HepG2 (cell line): ENCODE measurements at regions not wholly inside any gene's neighbourhood (a gene's known extent, or its start where the extent isn't known, plus 50 kb on each side); places are given as distances from the start of the nearest gene placed in this dataset.

ENCODE experiments used
- ATAC-seq: fragments of 200-7000 bp; cut with Tn5 transposase; 3 replicates; pipeline ENCODE4 v1.9.1; 2020; ENCODE audit warnings: mild to moderate bottlenecking, moderate library complexity
- BruUV-seq: library from RNA; stranded (reverse); fragments of 400-500 nt; replicated peaks from 2 replicates; lab custom pipeline; 2021; lab: Mats Ljungman, UMichigan
- CTCF ChIA-PET: fragments of 300-600 bp; formaldehyde crosslinking; extraction: SDS; loops from one replicate; lab custom pipeline; 2021; ENCODE audit warnings: low total read pairs, inconsistent platforms, low intra/inter-chr PET ratio; lab: Yijun Ruan, JAX
- POLR2A ChIA-PET: fragments of 350-600 bp; sonication (Branson Sonifier 250); formaldehyde crosslinking; loops from one replicate; lab custom pipeline; 2020; ENCODE audit warnings: antibody characterized with exemption, inconsistent platforms; lab: Yijun Ruan, JAX
- DNase-seq: peaks from one replicate; pipeline ENCODE4 v3.0.0-alpha.2; 2015; ENCODE audit warnings: low spot score
- FAIRE-seq: peaks from 3 replicates; lab custom pipeline; 2011; peaks lifted over from hg19 to GRCh38; lab: Jason Lieb, UNC
- H2AFZ ChIP-seq: one replicate; pipeline ENCODE4 v1.6.1; 2011; ENCODE audit warnings: low read length, inconsistent platforms
- H3K27ac ChIP-seq: fragments of 300-600 bp; 3 replicates; pipeline ENCODE4 v1.8.0; 2011; ENCODE audit warnings: mixed run types, mild to moderate bottlenecking, mixed read lengths, low read length, inconsistent platforms; ENCODE audit not compliant: insufficient read depth; ENCODE audit errors: extremely low read length
- H3K27me3 ChIP-seq, 2 experiments: fragments of 200-600 bp in 1 of 2; 2 replicates in 1 of 2; 3 replicates in 1 of 2; pipeline versions ENCODE4 v1.6.0 to v1.8.0; 2011; ENCODE audit warnings: low read length in 2 of 2, mild to moderate bottlenecking in 2 of 2, moderate library complexity in 2 of 2, inconsistent platforms in 1 of 2; ENCODE audit not compliant: insufficient read depth in 2 of 2, control insufficient read depth in 1 of 2
- H3K36me3 ChIP-seq, 2 experiments: fragments of 200-600 bp in 1 of 2; replicated peaks in 1 of 2; 2 replicates in 1 of 2; 3 replicates in 1 of 2; pipeline versions ENCODE4 v1.5.1 to v1.8.0; 2011; ENCODE audit warnings: low read length in 2 of 2, inconsistent platforms in 1 of 2; ENCODE audit not compliant: insufficient read depth in 2 of 2, control insufficient read depth in 1 of 2
- H3K4me1 ChIP-seq: 2 replicates; pipeline ENCODE4 v1.5.1; 2012; ENCODE audit warnings: low read length, inconsistent platforms; ENCODE audit not compliant: insufficient read depth
- H3K4me2 ChIP-seq: 2 replicates; pipeline ENCODE4 v1.6.0; 2011; ENCODE audit warnings: low read depth, low read length, inconsistent platforms
- H3K4me3 ChIP-seq, 3 experiments: fragments of 200-600 bp in 1 of 3; sonication (generic), shearing (Covaris generic) in 1 of 3; replicated peaks in 1 of 3; 2 replicates each; pipeline ENCODE4 v1.5.1; 2011 to 2016; ENCODE audit warnings: low read length in 3 of 3, inconsistent platforms in 2 of 3, low read depth in 2 of 3, mild to moderate bottlenecking in 2 of 3, control low read depth in 1 of 3, mixed read lengths in 1 of 3; ENCODE audit not compliant: insufficient read depth in 1 of 3
- H3K79me2 ChIP-seq: one replicate; pipeline ENCODE4 v1.6.1; 2011; ENCODE audit warnings: low read length, inconsistent platforms; ENCODE audit not compliant: insufficient read depth
- H3K9ac ChIP-seq: 2 replicates; pipeline ENCODE4 v1.6.0; 2011; ENCODE audit warnings: mild to moderate bottlenecking, low read depth, low read length, inconsistent platforms; ENCODE audit not compliant: insufficient read depth
- H3K9me3 ChIP-seq: 2 replicates; pipeline ENCODE4 v1.5.1; 2012; ENCODE audit warnings: mild to moderate bottlenecking, low read length
- H4K20me1 ChIP-seq: 2 replicates; pipeline ENCODE4 v1.6.0; 2011; ENCODE audit warnings: inconsistent platforms, mild to moderate bottlenecking, low read length, moderate library complexity; ENCODE audit not compliant: insufficient read depth
- ETV5 ChIP-seq: IDR thresholded peaks from 2 replicates; pipeline ENCODE4 v1.6.1; 2018; ENCODE audit warnings: missing biosample characterization, missing genetic modification reagents, inconsistent platforms, borderline replicate concordance
- FOXA3 ChIP-seq: IDR thresholded peaks from 2 replicates; pipeline ENCODE4 v1.6.1; 2016; ENCODE audit warnings: missing genetic modification reagents, missing compliant biosample characterization
- GZF1 ChIP-seq: sonication (generic); formaldehyde crosslinking; IDR thresholded peaks from 2 replicates; pipeline ENCODE4 v1.5.1; 2020; ENCODE audit warnings: mild to moderate bottlenecking, missing genetic modification reagents
- HDAC6 ChIP-seq: fragments of 200-600 bp; sonication (generic); IDR thresholded peaks from 2 replicates; pipeline ENCODE4 v1.7.0; 2017; ENCODE audit warnings: mild to moderate bottlenecking, antibody characterized with exemption, low read length, low read depth
- MED1 ChIP-seq: sonication (generic); formaldehyde crosslinking; IDR thresholded peaks from 2 replicates; pipeline ENCODE4 v1.4.0; 2020; ENCODE audit warnings: missing genetic modification reagents
- ZNF431 ChIP-seq: sonication (generic); formaldehyde crosslinking; IDR thresholded peaks from 2 replicates; pipeline ENCODE4 v1.9.0; 2022; ENCODE audit warnings: missing genetic modification reagents, low read depth, mild to moderate bottlenecking, borderline replicate concordance
- ZNF530 ChIP-seq: sonication (generic); formaldehyde crosslinking; IDR thresholded peaks from 2 replicates; pipeline ENCODE4 v1.5.0; 2020; ENCODE audit warnings: low read depth, mild to moderate bottlenecking, missing genetic modification reagents
- ZNF746 ChIP-seq: sonication (generic); formaldehyde crosslinking; IDR thresholded peaks from 2 replicates; pipeline ENCODE4 v1.8.0; 2022; ENCODE audit warnings: mild to moderate bottlenecking, missing genetic modification reagents
- ZSCAN25 ChIP-seq: sonication (generic); formaldehyde crosslinking; IDR thresholded peaks from 2 replicates; pipeline ENCODE4 v1.8.0; 2022; ENCODE audit warnings: mild to moderate bottlenecking, missing genetic modification reagents
- WGBS: methylation state at CpG from one replicate; pipeline ENCODE4 v1.1.6; 2017; ENCODE audit warnings: low lambda C conversion rate; 5-methylcytosine and 5-hydroxymethylcytosine counted together
- in situ Hi-C: cut with HindIII; loops from 2 replicates; pipeline ENCODE4 v1.10.0; 2017; ENCODE audit warnings: low pct_unique_long_range_greater_than_20kb; ENCODE audit not compliant: extremely low pct_ligation_motif_present
- intact Hi-C: fragments of 100-400 bp; cut with micrococcal nuclease; formaldehyde crosslinking; loops from one replicate; pipeline ENCODE4 v1.10.0; 2022; ENCODE audit not compliant: unreplicated experiment
- TF ChIP-seq, protein P1 (sequence below), 2 experiments: fragments of 450-650 bp in 1 of 2; sonication (generic) in 1 of 2; formaldehyde crosslinking in 1 of 2; IDR thresholded peaks; 2 replicates each; pipeline versions ENCODE4 v1.6.1 to v1.8.0; 2016 to 2022; ENCODE audit warnings: antibody characterized with exemption in 1 of 2, mild to moderate bottlenecking in 1 of 2, missing genetic modification reagents in 1 of 2
- TF ChIP-seq, protein P2 (sequence below): sonication (generic); formaldehyde crosslinking; IDR thresholded peaks from 2 replicates; pipeline ENCODE4 v1.9.0; 2021; ENCODE audit warnings: missing genetic modification reagents, mild to moderate bottlenecking, borderline replicate concordance
- TF ChIP-seq, protein P3 (sequence below): sonication (generic); formaldehyde crosslinking; conservative IDR thresholded peaks from 2 replicates; pipeline ENCODE4 v1.8.0; 2022; ENCODE audit warnings: low read depth, missing genetic modification reagents

- TF ChIP-seq, protein P1, sequence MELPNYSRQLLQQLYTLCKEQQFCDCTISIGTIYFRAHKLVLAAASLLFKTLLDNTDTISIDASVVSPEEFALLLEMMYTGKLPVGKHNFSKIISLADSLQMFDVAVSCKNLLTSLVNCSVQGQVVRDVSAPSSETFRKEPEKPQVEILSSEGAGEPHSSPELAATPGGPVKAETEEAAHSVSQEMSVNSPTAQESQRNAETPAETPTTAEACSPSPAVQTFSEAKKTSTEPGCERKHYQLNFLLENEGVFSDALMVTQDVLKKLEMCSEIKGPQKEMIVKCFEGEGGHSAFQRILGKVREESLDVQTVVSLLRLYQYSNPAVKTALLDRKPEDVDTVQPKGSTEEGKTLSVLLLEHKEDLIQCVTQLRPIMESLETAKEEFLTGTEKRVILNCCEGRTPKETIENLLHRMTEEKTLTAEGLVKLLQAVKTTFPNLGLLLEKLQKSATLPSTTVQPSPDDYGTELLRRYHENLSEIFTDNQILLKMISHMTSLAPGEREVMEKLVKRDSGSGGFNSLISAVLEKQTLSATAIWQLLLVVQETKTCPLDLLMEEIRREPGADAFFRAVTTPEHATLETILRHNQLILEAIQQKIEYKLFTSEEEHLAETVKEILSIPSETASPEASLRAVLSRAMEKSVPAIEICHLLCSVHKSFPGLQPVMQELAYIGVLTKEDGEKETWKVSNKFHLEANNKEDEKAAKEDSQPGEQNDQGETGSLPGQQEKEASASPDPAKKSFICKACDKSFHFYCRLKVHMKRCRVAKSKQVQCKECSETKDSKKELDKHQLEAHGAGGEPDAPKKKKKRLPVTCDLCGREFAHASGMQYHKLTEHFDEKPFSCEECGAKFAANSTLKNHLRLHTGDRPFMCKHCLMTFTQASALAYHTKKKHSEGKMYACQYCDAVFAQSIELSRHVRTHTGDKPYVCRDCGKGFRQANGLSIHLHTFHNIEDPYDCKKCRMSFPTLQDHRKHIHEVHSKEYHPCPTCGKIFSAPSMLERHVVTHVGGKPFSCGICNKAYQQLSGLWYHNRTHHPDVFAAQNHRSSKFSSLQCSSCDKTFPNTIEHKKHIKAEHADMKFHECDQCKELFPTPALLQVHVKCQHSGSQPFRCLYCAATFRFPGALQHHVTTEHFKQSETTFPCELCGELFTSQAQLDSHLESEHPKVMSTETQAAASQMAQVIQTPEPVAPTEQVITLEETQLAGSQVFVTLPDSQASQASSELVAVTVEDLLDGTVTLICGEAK (IDR thresholded peaks at IDR 0.05) = no peak
- TF ChIP-seq, protein P1 (CRISPR knock-in tag; IDR thresholded peaks at IDR 0.05) = no peak
- no peak for TF ChIP-seq ETV5
- TF ChIP-seq, all 625 proteins: peak for 0
These were observed 145.5 kb downstream of the SLITRK6 start (continued) for GRCh38 chr13:85653681-85654080.

DNA sequence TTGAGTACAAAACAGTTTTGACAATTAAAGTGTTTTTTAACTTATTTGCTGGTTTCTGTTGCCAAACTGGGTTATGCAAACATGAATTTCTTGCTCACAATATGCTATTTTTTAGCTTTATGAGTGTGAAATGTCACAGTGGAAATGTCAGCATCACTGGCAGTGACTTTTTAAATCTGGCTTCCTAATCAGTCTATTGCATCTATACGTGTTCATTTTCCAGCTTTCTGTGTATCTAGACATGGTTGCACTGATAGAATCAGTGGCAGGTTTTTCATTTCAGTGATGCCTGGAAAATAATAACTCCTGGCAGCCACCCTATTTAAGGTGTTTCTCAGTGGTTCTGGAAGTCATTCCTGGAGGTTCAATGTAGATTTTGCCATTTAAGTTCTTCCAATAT, 146.7 kb downstream of the SLITRK6 start:
- Histone ChIP-seq H3K27me3 (no peaks in the 10 kb centered on the region), H3K4me2 (no peak overlapping the region), H3K9ac (no peak overlapping the region), H4K20me1 (no peaks in the 10 kb centered on the region), H3K79me2 (no peaks in the 10 kb centered on the region), H2AFZ (no peak overlapping the region), H3K4me1 (no peaks in the 10 kb centered on the region), H3K27ac (no peak overlapping the region), H3K4me3 (no peak overlapping the region), H3K36me3 (no peaks in the 10 kb centered on the region), H3K9me3 (no peaks in the 10 kb centered on the region)
- no peak for DNase-seq
- 21% methylated on average over 1 of the region's 1 CpG for WGBS
- intact Hi-C loops (no loop called here), in situ Hi-C loops (no loop called here)
- no peak for FAIRE-seq
- no peak for ATAC-seq
- ChIA-PET POLR2A (no interaction called here), CTCF (no interaction called here)
- no TSS peak for BruUV-seq
- TF ChIP-seq MED1 (CRISPR knock-in tag) (no peak), GZF1 (CRISPR knock-in tag) (no peak), FOXA3 (CRISPR knock-in tag) (no peak), ZNF431 (CRISPR knock-in tag) (no peak), HDAC6 (no peak), ZNF746 (CRISPR knock-in tag) (no peak), ZSCAN25 (no peak), ZNF530 (no peak)
- TF ChIP-seq, protein P2, sequence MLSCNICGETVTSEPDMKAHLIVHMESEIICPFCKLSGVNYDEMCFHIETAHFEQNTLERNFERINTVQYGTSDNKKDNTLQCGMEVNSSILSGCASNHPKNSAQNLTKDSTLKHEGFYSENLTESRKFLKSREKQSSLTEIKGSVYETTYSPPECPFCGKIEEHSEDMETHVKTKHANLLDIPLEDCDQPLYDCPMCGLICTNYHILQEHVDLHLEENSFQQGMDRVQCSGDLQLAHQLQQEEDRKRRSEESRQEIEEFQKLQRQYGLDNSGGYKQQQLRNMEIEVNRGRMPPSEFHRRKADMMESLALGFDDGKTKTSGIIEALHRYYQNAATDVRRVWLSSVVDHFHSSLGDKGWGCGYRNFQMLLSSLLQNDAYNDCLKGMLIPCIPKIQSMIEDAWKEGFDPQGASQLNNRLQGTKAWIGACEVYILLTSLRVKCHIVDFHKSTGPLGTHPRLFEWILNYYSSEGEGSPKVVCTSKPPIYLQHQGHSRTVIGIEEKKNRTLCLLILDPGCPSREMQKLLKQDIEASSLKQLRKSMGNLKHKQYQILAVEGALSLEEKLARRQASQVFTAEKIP = no peak
- TF ChIP-seq, protein P3, sequence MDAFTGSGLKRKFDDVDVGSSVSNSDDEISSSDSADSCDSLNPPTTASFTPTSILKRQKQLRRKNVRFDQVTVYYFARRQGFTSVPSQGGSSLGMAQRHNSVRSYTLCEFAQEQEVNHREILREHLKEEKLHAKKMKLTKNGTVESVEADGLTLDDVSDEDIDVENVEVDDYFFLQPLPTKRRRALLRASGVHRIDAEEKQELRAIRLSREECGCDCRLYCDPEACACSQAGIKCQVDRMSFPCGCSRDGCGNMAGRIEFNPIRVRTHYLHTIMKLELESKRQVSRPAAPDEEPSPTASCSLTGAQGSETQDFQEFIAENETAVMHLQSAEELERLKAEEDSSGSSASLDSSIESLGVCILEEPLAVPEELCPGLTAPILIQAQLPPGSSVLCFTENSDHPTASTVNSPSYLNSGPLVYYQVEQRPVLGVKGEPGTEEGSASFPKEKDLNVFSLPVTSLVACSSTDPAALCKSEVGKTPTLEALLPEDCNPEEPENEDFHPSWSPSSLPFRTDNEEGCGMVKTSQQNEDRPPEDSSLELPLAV = no peak
